OCI-M2 (cell line): ENCODE measurements at regions not wholly inside any gene's neighbourhood (a gene's known extent, or its start where the extent isn't known, plus 50 kb on each side); places are given as distances from the start of the nearest gene placed in this dataset.
"Not testable (repeated sequence)": the region's sequence is repeated elsewhere in the genome, so short reads cannot be mapped to it uniquely, and the experiment has no call there.

ENCODE experiments used
- DNase-seq: peaks from one replicate; lab custom pipeline; 2025; ENCODE audit not compliant: unreplicated experiment; lab: John Stamatoyannopoulos, UW

GRCh38 chr3:170711786-170712185 lies 125.9 kb upstream of the SLC7A14 start:
- no peak for DNase-seq

GRCh38 chr3:170709046-170709445 lies 123.2 kb upstream of the SLC7A14 start:
- DNase-seq: no peak

GRCh38 chr3:170707899-170708298 lies 122.0 kb upstream of the SLC7A14 start:
- no peak for DNase-seq

GRCh38 chr3:170705131-170705530 lies 119.3 kb upstream of the SLC7A14 start:
- DNase-seq: no peak

GRCh38 chr3:170703121-170703588 lies 117.3 kb upstream of the SLC7A14 start:
- no peak for DNase-seq

GRCh38 chr3:170701696-170702678 lies 116.1 kb upstream of the SLC7A14 start:
- no peak for DNase-seq

GRCh38 chr3:170700054-170700404 lies 114.2 kb upstream of the SLC7A14 start:
- DNase-seq: no peak

- no peak for DNase-seq
Measured at GRCh38 chr3:170699158-170700053, 113.5 kb upstream of the SLC7A14 start.

GRCh38 chr3:170697908-170698307 lies 112.0 kb upstream of the SLC7A14 start:
- DNase-seq: no peak

GRCh38 chr3:170697131-170697530 lies 111.3 kb upstream of the SLC7A14 start:
- no peak for DNase-seq

- no peak for DNase-seq
Measured at GRCh38 chr3:170695486-170696064, 109.7 kb upstream of the SLC7A14 start.

GRCh38 chr3:170692720-170693119 lies 106.8 kb upstream of the SLC7A14 start:
- no peak for DNase-seq

- no peak for DNase-seq
Measured at GRCh38 chr3:170690661-170690981, 104.7 kb upstream of the SLC7A14 start.

- DNase-seq: no peak
Measured at GRCh38 chr3:170689893-170690660, 104.2 kb upstream of the SLC7A14 start.

GRCh38 chr3:170689296-170689829 lies 103.5 kb upstream of the SLC7A14 start:
- no peak for DNase-seq

- DNase-seq: not testable (repeated sequence)
Measured at GRCh38 chr3:170688222-170688621, 102.3 kb upstream of the SLC7A14 start.

GRCh38 chr3:170680593-170680992 lies 94.7 kb upstream of the SLC7A14 start:
- DNase-seq: no peak

- no peak for DNase-seq
Measured at GRCh38 chr3:170679190-170679589, 93.3 kb upstream of the SLC7A14 start.

GRCh38 chr3:170670504-170670903 lies 84.6 kb upstream of the SLC7A14 start:
- DNase-seq: no peak

GRCh38 chr3:170662986-170663385 lies 77.1 kb upstream of the SLC7A14 start:
- DNase-seq: not testable (repeated sequence)
